NCI-H1105 treated with DMSO at 0.1 percent for 48 hours (cell line): ENCODE measurements at regions not wholly inside any gene's neighbourhood (a gene's known extent, or its start where the extent isn't known, plus 50 kb on each side); places are given as distances from the start of the nearest gene placed in this dataset.
"Not testable (repeated sequence)": the region's sequence is repeated elsewhere in the genome, so short reads cannot be mapped to it uniquely, and the experiment has no call there.

Experiments used
- DNase-seq: peaks from one replicate; lab custom pipeline; 2025; lab: John Stamatoyannopoulos, UW

GRCh38 chr17:71636644-71637043 lies 484.2 kb upstream of the SOX9 start:
- peak; percentile 13 for DNase-seq

GRCh38 chr17:71638668-71639067 lies 482.2 kb upstream of the SOX9 start:
- no peak for DNase-seq

GRCh38 chr17:71639865-71640264 lies 481.0 kb upstream of the SOX9 start:
- no peak for DNase-seq

GRCh38 chr17:71646890-71647289 lies 473.9 kb upstream of the SOX9 start:
- DNase-seq = not testable (repeated sequence)

- not testable (repeated sequence) for DNase-seq
Observed at GRCh38 chr17:71648342-71648741, 472.5 kb upstream of the SOX9 start.

GRCh38 chr17:71649941-71650350 lies 470.9 kb upstream of the SOX9 start:
- DNase-seq = no peak

- no peak for DNase-seq
Observed at GRCh38 chr17:71655542-71655941, 465.3 kb upstream of the SOX9 start.

GRCh38 chr17:71656964-71657858 lies 463.6 kb upstream of the SOX9 start:
- DNase-seq = no peak

- DNase-seq = no peak
Observed at GRCh38 chr17:71658996-71659395, 461.8 kb upstream of the SOX9 start.

- DNase-seq = no peak
Observed at GRCh38 chr17:71664861-71665260, 456.0 kb upstream of the SOX9 start.

- no peak for DNase-seq
Observed at GRCh38 chr17:71666047-71666446, 454.8 kb upstream of the SOX9 start.

- DNase-seq = no peak
Observed at GRCh38 chr17:71667661-71668060, 453.2 kb upstream of the SOX9 start.

GRCh38 chr17:71668807-71669206 lies 452.0 kb upstream of the SOX9 start:
- no peak for DNase-seq

- no peak for DNase-seq
Observed at GRCh38 chr17:71677439-71677838, 443.4 kb upstream of the SOX9 start.

- no peak for DNase-seq
Observed at GRCh38 chr17:71679832-71680231, 441.0 kb upstream of the SOX9 start.

- no peak for DNase-seq
Observed at GRCh38 chr17:71681427-71682173, 439.2 kb upstream of the SOX9 start.

GRCh38 chr17:71682174-71682494 lies 438.7 kb upstream of the SOX9 start:
- no peak for DNase-seq

- no peak for DNase-seq
Observed at GRCh38 chr17:71689782-71690181, 431.0 kb upstream of the SOX9 start.

GRCh38 chr17:71699907-71700306 lies 420.9 kb upstream of the SOX9 start:
- no peak for DNase-seq

- no peak for DNase-seq
Observed at GRCh38 chr17:71703701-71704100, 417.1 kb upstream of the SOX9 start.

- peak; percentile 27 for DNase-seq
Observed at GRCh38 chr17:71709271-71709890, 411.4 kb upstream of the SOX9 start.

GRCh38 chr17:71709946-71710345 lies 410.9 kb upstream of the SOX9 start:
- peak; percentile 27 for DNase-seq

GRCh38 chr17:71710816-71711215 lies 410.0 kb upstream of the SOX9 start:
- no peak for DNase-seq
